OCI-LY7 (cell line): ENCODE measurements at regions not wholly inside any gene's neighbourhood (a gene's known extent, or its start where the extent isn't known, plus 50 kb on each side); places are given as distances from the start of the nearest gene placed in this dataset.

Experiments used
- EZH2phosphoT487 ChIP-seq: fragments of 200-600 bp; sonication (generic); IDR thresholded peaks from 2 replicates; pipeline ENCODE4 v1.6.1; 2018; ENCODE audit warnings: low read depth, borderline replicate concordance, mild to moderate bottlenecking, mixed run types, antibody characterized with exemption, low read length, moderate library complexity, mixed read lengths
- TF ChIP-seq, protein P1 (sequence below): fragments of 200-600 bp; sonication (generic); conservative IDR thresholded peaks from 2 replicates; pipeline ENCODE4 v1.5.1; 2014; ENCODE audit warnings: mild to moderate bottlenecking, antibody characterized with exemption, low read length, moderate library complexity, mixed read lengths

DNA sequence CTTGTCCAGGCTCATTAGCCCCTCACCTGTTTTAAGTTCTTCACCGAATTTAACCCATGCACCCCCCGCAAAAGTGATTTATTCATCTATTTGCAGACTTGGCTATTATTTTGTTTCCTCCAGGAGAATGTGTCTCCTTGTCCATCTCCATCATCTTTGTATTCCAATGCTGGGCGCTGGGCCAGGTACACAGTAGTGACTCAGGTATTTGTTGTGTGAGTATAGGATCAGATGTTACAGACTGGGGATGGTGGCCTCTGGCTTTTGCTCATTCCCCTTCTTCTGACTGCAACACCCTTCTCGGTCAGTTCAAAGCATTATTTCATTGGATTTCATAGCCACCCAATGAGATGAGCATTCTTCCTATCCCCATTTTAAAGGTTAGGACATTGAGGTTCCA, 408.2 kb downstream of the MN1 start:
- TF ChIP-seq, protein P1, sequence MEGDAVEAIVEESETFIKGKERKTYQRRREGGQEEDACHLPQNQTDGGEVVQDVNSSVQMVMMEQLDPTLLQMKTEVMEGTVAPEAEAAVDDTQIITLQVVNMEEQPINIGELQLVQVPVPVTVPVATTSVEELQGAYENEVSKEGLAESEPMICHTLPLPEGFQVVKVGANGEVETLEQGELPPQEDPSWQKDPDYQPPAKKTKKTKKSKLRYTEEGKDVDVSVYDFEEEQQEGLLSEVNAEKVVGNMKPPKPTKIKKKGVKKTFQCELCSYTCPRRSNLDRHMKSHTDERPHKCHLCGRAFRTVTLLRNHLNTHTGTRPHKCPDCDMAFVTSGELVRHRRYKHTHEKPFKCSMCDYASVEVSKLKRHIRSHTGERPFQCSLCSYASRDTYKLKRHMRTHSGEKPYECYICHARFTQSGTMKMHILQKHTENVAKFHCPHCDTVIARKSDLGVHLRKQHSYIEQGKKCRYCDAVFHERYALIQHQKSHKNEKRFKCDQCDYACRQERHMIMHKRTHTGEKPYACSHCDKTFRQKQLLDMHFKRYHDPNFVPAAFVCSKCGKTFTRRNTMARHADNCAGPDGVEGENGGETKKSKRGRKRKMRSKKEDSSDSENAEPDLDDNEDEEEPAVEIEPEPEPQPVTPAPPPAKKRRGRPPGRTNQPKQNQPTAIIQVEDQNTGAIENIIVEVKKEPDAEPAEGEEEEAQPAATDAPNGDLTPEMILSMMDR: no peak
- TF ChIP-seq EZH2phosphoT487: no peak
